Erythroblast (primary cell): ENCODE measurements at regions not wholly inside any gene's neighbourhood (a gene's known extent, or its start where the extent isn't known, plus 50 kb on each side); places are given as distances from the start of the nearest gene placed in this dataset.

Source experiments
- GATA1 ChIP-seq: IDR thresholded peaks from 2 replicates; pipeline ENCODE4 v1.6.1; 2011; ENCODE audit warnings: low read depth, mild to moderate bottlenecking, control low read depth, low read length, moderate library complexity
- POLR2A ChIP-seq: IDR thresholded peaks from 2 replicates; pipeline ENCODE4 v1.6.1; 2011; ENCODE audit warnings: mild to moderate bottlenecking, low read length

GRCh38 chr14:85963486-85963885 lies 433.5 kb downstream of the FLRT2 start:
- TF ChIP-seq POLR2A (no peak), GATA1 (no peak)
